GM21423 (cell line): ENCODE measurements at regions not wholly inside any gene's neighbourhood (a gene's known extent, or its start where the extent isn't known, plus 50 kb on each side); places are given as distances from the start of the nearest gene placed in this dataset.

Experiments
- ATAC-seq: cut with Tn5 transposase; IDR thresholded peaks from one replicate; pipeline ENCODE4 v1.9.1; 2021; ENCODE audit warnings: mild to moderate bottlenecking, moderate library complexity; ENCODE audit not compliant: unreplicated experiment

- ATAC-seq: no peak
These were observed 100.0 kb upstream of the NEDD9 start for GRCh38 chr6:11332463-11332862.

- ATAC-seq: no peak
These were observed 98.6 kb upstream of the NEDD9 start for GRCh38 chr6:11331111-11331510.

- no peak for ATAC-seq
These were observed 97.9 kb upstream of the NEDD9 start for GRCh38 chr6:11330413-11330760.

- no peak for ATAC-seq
These were observed 97.4 kb upstream of the NEDD9 start for GRCh38 chr6:11329726-11330412.

GRCh38 chr6:11328613-11329247 is 96.3 kb upstream of the NEDD9 start:
- ATAC-seq: no peak

- no peak for ATAC-seq
These were observed 95.5 kb upstream of the NEDD9 start for GRCh38 chr6:11327961-11328360.

GRCh38 chr6:11326116-11326515 is 93.6 kb upstream of the NEDD9 start:
- ATAC-seq: no peak

- ATAC-seq: peak; percentile 67
These were observed 92.1 kb upstream of the NEDD9 start for GRCh38 chr6:11324453-11325015.

- peak; percentile 34 for ATAC-seq
These were observed 91.4 kb upstream of the NEDD9 start for GRCh38 chr6:11323666-11324452.

GRCh38 chr6:11322252-11322885 is 89.9 kb upstream of the NEDD9 start:
- no peak for ATAC-seq

- ATAC-seq: no peak
These were observed 88.6 kb upstream of the NEDD9 start for GRCh38 chr6:11320914-11321597.

- no peak for ATAC-seq
These were observed 86.7 kb upstream of the NEDD9 start for GRCh38 chr6:11318835-11319813.

GRCh38 chr6:11317885-11318771 is 85.7 kb upstream of the NEDD9 start:
- peak; percentile 79 for ATAC-seq

GRCh38 chr6:11315743-11316437 is 83.4 kb upstream of the NEDD9 start:
- no peak for ATAC-seq

GRCh38 chr6:11313207-11313606 is 80.7 kb upstream of the NEDD9 start:
- no peak for ATAC-seq

- ATAC-seq: no peak
These were observed 79.5 kb upstream of the NEDD9 start for GRCh38 chr6:11311970-11312369.

GRCh38 chr6:11309947-11310665 is 77.6 kb upstream of the NEDD9 start:
- ATAC-seq: no peak
